ENCODE measurements at regions not wholly inside any gene's neighbourhood (a gene's known extent, or its start where the extent isn't known, plus 50 kb on each side); places are given as distances from the start of the nearest gene placed in this dataset.
"Not testable (repeated sequence)": the region's sequence is repeated elsewhere in the genome, so short reads cannot be mapped to it uniquely, and the experiment has no call there.

DNA sequence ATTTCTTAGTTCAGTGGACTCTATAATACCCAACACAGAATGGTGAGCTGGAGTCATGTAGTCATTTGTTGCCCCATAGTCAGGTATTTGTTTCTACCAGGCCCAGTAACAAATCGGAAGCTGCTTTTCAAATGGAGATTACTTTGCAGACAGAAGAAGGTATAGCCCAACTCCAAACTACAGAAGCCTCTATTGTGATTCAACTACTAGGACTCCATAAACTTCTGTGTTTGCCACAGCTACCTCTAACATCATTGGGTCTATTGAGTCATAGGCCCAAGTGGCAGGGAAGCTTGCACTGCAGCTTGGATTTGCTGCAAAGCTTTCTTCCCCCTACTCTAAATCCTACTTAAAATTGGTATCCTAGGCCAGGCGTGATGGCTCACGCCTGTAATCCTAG lies 148.8 kb upstream of the STK26 start:
- intact Hi-C loops (cut with micrococcal nuclease), result no loop called here

DNA sequence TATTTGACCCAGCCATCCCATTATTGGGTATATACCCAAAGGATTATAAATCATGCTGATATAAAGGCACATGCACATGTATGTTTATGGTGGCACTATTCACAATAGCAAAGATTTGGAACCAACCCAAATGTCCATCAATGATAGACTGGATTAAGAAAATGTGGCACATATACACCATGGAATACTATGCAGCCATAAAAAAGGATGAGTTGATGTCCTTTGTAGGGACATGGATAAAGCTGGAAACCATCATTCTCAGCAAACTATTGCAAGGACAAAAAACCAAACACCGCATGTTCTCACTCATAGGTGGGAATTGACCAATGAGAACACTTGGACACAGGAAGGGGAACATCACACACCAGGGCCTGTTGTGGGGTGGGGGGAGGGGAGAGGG lies 147.3 kb upstream of the STK26 start:
- H3K4me1 Mint-ChIP-seq (ENCODE audit: insufficient read depth, unreplicated experiment); H3K27ac Mint-ChIP-seq (ENCODE audit: low read depth, unreplicated experiment); H3K36me3 Mint-ChIP-seq (ENCODE audit: insufficient read depth, unreplicated experiment); CTCF ChIA-PET; POLR2A ChIA-PET; intact Hi-C loops (cut with micrococcal nuclease); H3K4me3 Mint-ChIP-seq (ENCODE audit: unreplicated experiment); BruUV-seq (replicated peaks); DNase-seq (ENCODE audit: unreplicated experiment); H3K9me3 Mint-ChIP-seq (ENCODE audit: unreplicated experiment): not testable (repeated sequence)
- H3K27me3 Mint-ChIP-seq (ENCODE audit: insufficient read depth, unreplicated experiment), result peaks cover 48% of the 10 kb centered on the region

More for the DNA sequence above, 148.8 kb upstream of the STK26 start:
- POLR2A ChIA-PET, result no interaction called here
- Mint-ChIP-seq H3K4me3 (ENCODE audit: unreplicated experiment) (no peak overlapping the region), H3K27me3 (ENCODE audit: insufficient read depth, unreplicated experiment) (peaks cover 40% of the 10 kb centered on the region), H3K36me3 (ENCODE audit: insufficient read depth, unreplicated experiment) (no peaks in the 10 kb centered on the region), H3K9me3 (ENCODE audit: unreplicated experiment) (no peaks in the 10 kb centered on the region), H3K4me1 (ENCODE audit: insufficient read depth, unreplicated experiment) (no peaks in the 10 kb centered on the region), H3K27ac (ENCODE audit: low read depth, unreplicated experiment) (no peak overlapping the region)
- no peak for DNase-seq (ENCODE audit: unreplicated experiment)
- CTCF ChIA-PET, result no interaction called here
- no TSS peak for BruUV-seq (replicated peaks)
- TF ChIP-seq, protein P1, sequence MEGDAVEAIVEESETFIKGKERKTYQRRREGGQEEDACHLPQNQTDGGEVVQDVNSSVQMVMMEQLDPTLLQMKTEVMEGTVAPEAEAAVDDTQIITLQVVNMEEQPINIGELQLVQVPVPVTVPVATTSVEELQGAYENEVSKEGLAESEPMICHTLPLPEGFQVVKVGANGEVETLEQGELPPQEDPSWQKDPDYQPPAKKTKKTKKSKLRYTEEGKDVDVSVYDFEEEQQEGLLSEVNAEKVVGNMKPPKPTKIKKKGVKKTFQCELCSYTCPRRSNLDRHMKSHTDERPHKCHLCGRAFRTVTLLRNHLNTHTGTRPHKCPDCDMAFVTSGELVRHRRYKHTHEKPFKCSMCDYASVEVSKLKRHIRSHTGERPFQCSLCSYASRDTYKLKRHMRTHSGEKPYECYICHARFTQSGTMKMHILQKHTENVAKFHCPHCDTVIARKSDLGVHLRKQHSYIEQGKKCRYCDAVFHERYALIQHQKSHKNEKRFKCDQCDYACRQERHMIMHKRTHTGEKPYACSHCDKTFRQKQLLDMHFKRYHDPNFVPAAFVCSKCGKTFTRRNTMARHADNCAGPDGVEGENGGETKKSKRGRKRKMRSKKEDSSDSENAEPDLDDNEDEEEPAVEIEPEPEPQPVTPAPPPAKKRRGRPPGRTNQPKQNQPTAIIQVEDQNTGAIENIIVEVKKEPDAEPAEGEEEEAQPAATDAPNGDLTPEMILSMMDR (IDR thresholded peaks at IDR 0.05; ENCODE audit: unreplicated experiment), result no peak

DNA sequence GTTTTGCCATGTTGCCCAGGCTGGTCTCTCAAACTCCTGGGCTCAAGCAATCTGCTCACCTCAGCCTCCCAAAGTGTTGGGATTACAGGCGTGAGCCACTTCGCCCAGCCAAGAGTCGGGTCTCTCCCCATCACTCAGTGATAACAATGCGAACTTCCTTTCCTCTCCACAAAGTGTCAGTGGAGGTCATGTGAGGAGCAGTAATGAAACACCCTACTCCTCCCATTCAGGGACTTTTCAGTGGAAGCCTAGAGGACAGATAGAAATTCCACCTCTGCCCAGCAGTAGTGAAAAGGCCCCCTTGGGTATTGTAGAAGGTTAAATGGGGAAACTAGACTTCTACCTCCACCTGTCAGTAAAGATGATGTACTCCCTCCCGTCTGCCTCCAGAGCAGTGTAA lies 141.9 kb upstream of the STK26 start:
- DNase-seq (ENCODE audit: unreplicated experiment), result no peak
- Mint-ChIP-seq H3K27ac (ENCODE audit: low read depth, unreplicated experiment) (no peak overlapping the region), H3K4me1 (ENCODE audit: insufficient read depth, unreplicated experiment) (no peaks in the 10 kb centered on the region), H3K4me3 (ENCODE audit: unreplicated experiment) (no peak overlapping the region), H3K27me3 (ENCODE audit: insufficient read depth, unreplicated experiment) (peaks cover 66% of the 10 kb centered on the region), H3K9me3 (ENCODE audit: unreplicated experiment) (peaks cover 3% of the 10 kb centered on the region), H3K36me3 (ENCODE audit: insufficient read depth, unreplicated experiment) (no peaks in the 10 kb centered on the region)
- TF ChIP-seq, protein P1 (IDR thresholded peaks at IDR 0.05; ENCODE audit: unreplicated experiment), result no peak
- no TSS peak for BruUV-seq (replicated peaks)
- ChIA-PET POLR2A (interaction anchor here (0.7 kb wide), 1 partner anchor 189 kb away, joined by 3 read pairs; no protein-coding TSS in a partner anchor), CTCF (interaction anchor here (0.6 kb wide), 1 partner anchor 17 kb away, joined by 3 read pairs; no protein-coding TSS in a partner anchor)
- intact Hi-C loops (cut with micrococcal nuclease), result no loop called here

DNA sequence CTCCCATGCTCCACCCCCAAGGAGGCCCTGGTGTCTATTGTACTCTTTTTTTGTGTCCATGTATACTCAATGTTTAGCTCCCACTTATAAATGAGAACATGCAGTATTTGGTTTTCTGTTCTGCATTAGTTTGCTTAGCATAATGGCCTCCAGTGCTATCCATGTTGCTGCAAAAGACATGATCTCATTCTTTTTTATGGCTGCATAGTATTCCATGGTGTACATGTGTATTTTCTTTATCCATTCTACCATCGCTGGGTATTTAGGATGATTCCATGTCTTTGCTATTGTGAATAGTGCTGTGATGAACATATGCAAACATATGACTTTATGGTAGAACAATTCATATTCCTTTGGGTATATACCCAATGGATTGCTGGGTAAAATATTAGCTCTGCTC lies 138.1 kb upstream of the STK26 start:
- CTCF ChIA-PET; H3K4me1 Mint-ChIP-seq (ENCODE audit: insufficient read depth, unreplicated experiment); H3K27ac Mint-ChIP-seq (ENCODE audit: low read depth, unreplicated experiment); H3K36me3 Mint-ChIP-seq (ENCODE audit: insufficient read depth, unreplicated experiment); POLR2A ChIA-PET; DNase-seq (ENCODE audit: unreplicated experiment); intact Hi-C loops (cut with micrococcal nuclease); BruUV-seq (replicated peaks); H3K9me3 Mint-ChIP-seq (ENCODE audit: unreplicated experiment); H3K4me3 Mint-ChIP-seq (ENCODE audit: unreplicated experiment): not testable (repeated sequence)
- peaks cover 52% of the 10 kb centered on the region for H3K27me3 Mint-ChIP-seq (ENCODE audit: insufficient read depth, unreplicated experiment)

DNA sequence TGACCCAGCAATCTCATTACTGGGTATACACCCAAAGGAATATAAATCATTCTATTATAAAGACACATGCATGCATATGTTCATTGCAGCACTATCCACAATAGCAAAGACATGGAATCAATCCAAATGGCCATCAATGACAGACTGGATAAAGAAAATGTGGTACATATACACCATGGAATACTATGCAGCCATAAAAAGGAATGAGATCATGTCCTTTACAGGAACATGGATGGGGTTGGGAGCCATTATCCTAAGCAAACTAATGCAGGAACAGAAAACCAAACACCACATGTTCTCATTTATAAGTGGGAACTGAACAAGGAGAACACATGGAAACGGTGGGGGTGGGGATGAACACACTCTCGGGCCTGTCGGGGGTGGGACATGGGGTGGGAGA lies 129.2 kb upstream of the STK26 start:
- H3K4me3 Mint-ChIP-seq (ENCODE audit: unreplicated experiment); BruUV-seq (replicated peaks); DNase-seq (ENCODE audit: unreplicated experiment); H3K36me3 Mint-ChIP-seq (ENCODE audit: insufficient read depth, unreplicated experiment); intact Hi-C loops (cut with micrococcal nuclease); H3K27ac Mint-ChIP-seq (ENCODE audit: low read depth, unreplicated experiment); H3K9me3 Mint-ChIP-seq (ENCODE audit: unreplicated experiment); POLR2A ChIA-PET; H3K4me1 Mint-ChIP-seq (ENCODE audit: insufficient read depth, unreplicated experiment): not testable (repeated sequence)
- peaks cover 59% of the 10 kb centered on the region for H3K27me3 Mint-ChIP-seq (ENCODE audit: insufficient read depth, unreplicated experiment)
- CTCF ChIA-PET, result interaction anchor here (0.6 kb wide), 1 partner anchor 52 kb away, joined by 3 read pairs; no protein-coding TSS in a partner anchor

DNA sequence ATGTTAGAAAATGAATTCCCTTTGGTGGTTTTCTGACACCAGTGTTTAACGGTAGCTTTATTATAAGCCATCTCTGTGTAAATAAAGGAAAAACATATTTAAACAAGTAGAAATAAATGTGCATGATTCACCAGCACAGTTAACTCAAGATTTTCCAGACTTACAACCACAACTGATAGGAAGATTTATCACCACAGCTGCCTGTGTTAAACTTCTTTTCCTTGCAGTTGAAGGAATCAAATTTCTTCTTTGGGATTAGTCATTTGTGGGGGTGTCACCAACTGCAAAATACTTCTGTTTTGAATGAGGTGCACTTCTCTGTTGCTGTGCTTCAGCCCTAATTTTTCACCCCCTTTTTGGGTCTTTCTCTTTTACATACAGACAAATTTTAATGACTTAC lies 128.1 kb upstream of the STK26 start:
- H3K36me3 Mint-ChIP-seq (ENCODE audit: insufficient read depth, unreplicated experiment), result no peaks in the 10 kb centered on the region
- no TSS peak for BruUV-seq (replicated peaks)
- no peaks in the 10 kb centered on the region for H3K4me1 Mint-ChIP-seq (ENCODE audit: insufficient read depth, unreplicated experiment)
- DNase-seq (ENCODE audit: unreplicated experiment), result peak; percentile 11
- H3K9me3 Mint-ChIP-seq (ENCODE audit: unreplicated experiment), result no peaks in the 10 kb centered on the region
- intact Hi-C loops (cut with micrococcal nuclease), result no loop called here
- TF ChIP-seq, protein P1 (IDR thresholded peaks at IDR 0.05; ENCODE audit: unreplicated experiment), result no peak
- no peak overlapping the region for H3K4me3 Mint-ChIP-seq (ENCODE audit: unreplicated experiment)
- no peak overlapping the region for H3K27ac Mint-ChIP-seq (ENCODE audit: low read depth, unreplicated experiment)
- CTCF ChIA-PET, result no interaction called here
- peaks cover 60% of the 10 kb centered on the region for H3K27me3 Mint-ChIP-seq (ENCODE audit: insufficient read depth, unreplicated experiment)
- POLR2A ChIA-PET, result interaction anchor here (0.7 kb wide), 1 partner anchor 12 kb away, joined by 3 read pairs; no protein-coding TSS in a partner anchor

All from MCF 10A (cell line).